Thoracic aorta (tissue), 2 donors: ENCODE measurements at regions not wholly inside any gene's neighbourhood (a gene's known extent, or its start where the extent isn't known, plus 50 kb on each side); places are given as distances from the start of the nearest gene placed in this dataset.

ENCODE experiments used
- ATAC-seq: fragments of 150-250 bp; one replicate; pipeline ENCODE4 v1.8.0; 2017; ENCODE audit warnings: low read depth; ENCODE audit not compliant: insufficient number of reproducible peaks, low FRiP score
- DNase-seq: peaks from one replicate; pipeline ENCODE4 v3.0.0-alpha.2; 2020; ENCODE audit warnings: low spot score
- H3K27ac ChIP-seq, 2 donors: fragments of 200-600 bp; sonication (generic); 1 replicate in 1 of 2; 2 replicates in 1 of 2; pipeline ENCODE4 v1.5.1; 2016; ENCODE audit warnings: mild to moderate bottlenecking in 2 of 2, moderate library complexity in 2 of 2
- H3K27me3 ChIP-seq: fragments of 200-600 bp; sonication (generic); replicated peaks from 2 replicates; pipeline ENCODE4 v1.6.0; 2016; ENCODE audit warnings: mild to moderate bottlenecking; ENCODE audit not compliant: insufficient read depth
- H3K36me3 ChIP-seq: fragments of 200-600 bp; sonication (generic); one replicate; pipeline ENCODE4 v1.5.1; 2016
- H3K4me1 ChIP-seq, 2 donors: fragments of 200-600 bp; sonication (generic); 1 replicate in 1 of 2; 2 replicates in 1 of 2; pipeline versions ENCODE4 v1.5.1 to v1.6.0; 2016; ENCODE audit warnings: low read depth in 2 of 2, mild to moderate bottlenecking in 1 of 2; ENCODE audit not compliant: control insufficient read depth in 1 of 2
- H3K4me3 ChIP-seq: fragments of 200-600 bp; sonication (generic); 2 replicates; pipeline ENCODE4 v1.5.1; 2016; ENCODE audit warnings: mild to moderate bottlenecking
- H3K9me3 ChIP-seq: fragments of 200-600 bp; sonication (generic); 2 replicates; pipeline ENCODE4 v1.5.1; 2016
- CTCF ChIP-seq: fragments of 200-600 bp; sonication (generic); IDR thresholded peaks from one replicate; pipeline ENCODE4 v1.5.1; 2019; ENCODE audit warnings: antibody characterized with exemption

GRCh38 chr13:103957939-103958338 lies 891.7 kb upstream of the SLC10A2 start:
- TF ChIP-seq CTCF, result no peak
- no peak overlapping the region for H3K4me3 ChIP-seq
- H3K36me3 ChIP-seq, result no peaks in the 10 kb centered on the region
- DNase-seq (no peak), ATAC-seq (no peak)
- no peak overlapping the region for H3K27ac ChIP-seq
- no peaks in the 10 kb centered on the region for H3K27me3 ChIP-seq
- no peaks in the 10 kb centered on the region for H3K9me3 ChIP-seq
- no peaks in the 10 kb centered on the region for H3K4me1 ChIP-seq

GRCh38 chr13:103953859-103954258 lies 887.6 kb upstream of the SLC10A2 start:
- TF ChIP-seq CTCF, result no peak
- no peaks in the 10 kb centered on the region for H3K36me3 ChIP-seq
- H3K4me1 ChIP-seq, result no peaks in the 10 kb centered on the region
- ATAC-seq (no peak), DNase-seq (no peak)
- H3K27ac ChIP-seq, result no peak overlapping the region
- no peaks in the 10 kb centered on the region for H3K27me3 ChIP-seq
- no peak overlapping the region for H3K4me3 ChIP-seq
- H3K9me3 ChIP-seq, result no peaks in the 10 kb centered on the region

GRCh38 chr13:103952183-103952582 lies 886.0 kb upstream of the SLC10A2 start:
- Histone ChIP-seq H3K27me3 (no peaks in the 10 kb centered on the region), H3K4me3 (no peak overlapping the region), H3K27ac (no peak overlapping the region), H3K4me1 (no peaks in the 10 kb centered on the region), H3K36me3 (no peaks in the 10 kb centered on the region), H3K9me3 (no peaks in the 10 kb centered on the region)
- no peak for TF ChIP-seq CTCF
- ATAC-seq (no peak), DNase-seq (no peak)

GRCh38 chr13:103948426-103948825 lies 882.2 kb upstream of the SLC10A2 start:
- TF ChIP-seq CTCF, result no peak
- ATAC-seq, result no peak

GRCh38 chr13:103945836-103946235 lies 879.6 kb upstream of the SLC10A2 start:
- no peak for TF ChIP-seq CTCF
- Histone ChIP-seq H3K4me1 (no peaks in the 10 kb centered on the region), H3K27ac (no peak overlapping the region), H3K36me3 (no peaks in the 10 kb centered on the region), H3K9me3 (no peaks in the 10 kb centered on the region), H3K27me3 (no peaks in the 10 kb centered on the region), H3K4me3 (no peak overlapping the region)
- DNase-seq, result no peak
- ATAC-seq, result no peak

More at GRCh38 chr13:103948426-103948825, 882.2 kb upstream of the SLC10A2 start:
- no peak for DNase-seq
- Histone ChIP-seq H3K4me1 (no peaks in the 10 kb centered on the region), H3K36me3 (no peaks in the 10 kb centered on the region), H3K27me3 (no peaks in the 10 kb centered on the region), H3K9me3 (no peaks in the 10 kb centered on the region), H3K27ac (no peak overlapping the region), H3K4me3 (no peak overlapping the region)
